C4-2B (cell line): ENCODE measurements at regions not wholly inside any gene's neighbourhood (a gene's known extent, or its start where the extent isn't known, plus 50 kb on each side); places are given as distances from the start of the nearest gene placed in this dataset.

Source experiments
- ZFX ChIP-seq: fragments of 450-650 bp; IDR thresholded peaks from 2 replicates; pipeline ENCODE4 v1.6.1; 2017
- TF ChIP-seq, protein P1 (sequence below): fragments of 450-650 bp; conservative IDR thresholded peaks from 2 replicates; pipeline ENCODE4 v1.5.1; 2017; ENCODE audit warnings: mild to moderate bottlenecking

DNA sequence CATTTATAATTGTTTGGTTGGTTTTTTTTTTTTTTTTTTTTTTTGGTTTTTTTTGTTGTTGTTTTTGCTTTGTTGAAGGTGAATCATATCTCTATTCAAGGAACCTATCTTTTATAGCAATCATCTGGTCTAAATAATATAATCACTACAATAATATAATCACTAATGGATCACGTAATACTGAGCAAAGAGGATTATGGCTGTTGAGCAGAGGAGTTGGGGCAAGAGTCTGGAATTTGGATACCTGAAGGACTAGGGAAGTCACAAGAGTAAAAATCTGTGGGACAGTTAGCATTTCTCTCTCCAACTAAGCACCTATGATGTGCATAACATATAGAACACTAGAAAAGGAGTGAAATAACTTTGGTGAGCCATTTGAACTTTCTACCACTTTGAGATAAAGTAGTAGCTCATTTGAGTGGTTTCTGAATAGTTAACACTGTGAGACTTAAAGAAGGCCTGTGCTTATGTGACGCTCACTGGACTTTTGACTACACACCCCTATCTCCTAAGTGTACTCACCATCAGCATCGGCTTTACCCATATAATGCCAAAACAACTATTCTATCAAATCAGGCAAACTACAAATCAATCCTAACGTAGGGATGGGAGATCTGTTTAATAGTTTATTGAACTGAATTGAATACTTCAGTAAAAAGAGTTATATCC, 564.9 kb upstream of the TUSC1 start:
- TF ChIP-seq, protein P1, sequence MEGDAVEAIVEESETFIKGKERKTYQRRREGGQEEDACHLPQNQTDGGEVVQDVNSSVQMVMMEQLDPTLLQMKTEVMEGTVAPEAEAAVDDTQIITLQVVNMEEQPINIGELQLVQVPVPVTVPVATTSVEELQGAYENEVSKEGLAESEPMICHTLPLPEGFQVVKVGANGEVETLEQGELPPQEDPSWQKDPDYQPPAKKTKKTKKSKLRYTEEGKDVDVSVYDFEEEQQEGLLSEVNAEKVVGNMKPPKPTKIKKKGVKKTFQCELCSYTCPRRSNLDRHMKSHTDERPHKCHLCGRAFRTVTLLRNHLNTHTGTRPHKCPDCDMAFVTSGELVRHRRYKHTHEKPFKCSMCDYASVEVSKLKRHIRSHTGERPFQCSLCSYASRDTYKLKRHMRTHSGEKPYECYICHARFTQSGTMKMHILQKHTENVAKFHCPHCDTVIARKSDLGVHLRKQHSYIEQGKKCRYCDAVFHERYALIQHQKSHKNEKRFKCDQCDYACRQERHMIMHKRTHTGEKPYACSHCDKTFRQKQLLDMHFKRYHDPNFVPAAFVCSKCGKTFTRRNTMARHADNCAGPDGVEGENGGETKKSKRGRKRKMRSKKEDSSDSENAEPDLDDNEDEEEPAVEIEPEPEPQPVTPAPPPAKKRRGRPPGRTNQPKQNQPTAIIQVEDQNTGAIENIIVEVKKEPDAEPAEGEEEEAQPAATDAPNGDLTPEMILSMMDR, result no peak
- TF ChIP-seq ZFX, result no peak
